HepG2 (cell line): ENCODE measurements at regions not wholly inside any gene's neighbourhood (a gene's known extent, or its start where the extent isn't known, plus 50 kb on each side); places are given as distances from the start of the nearest gene placed in this dataset.

Experiments
- EP300 ChIP-seq, 3 experiments: sonication (generic) in 1 of 3; formaldehyde crosslinking in 1 of 3; IDR thresholded peaks; 2 replicates each; pipeline versions ENCODE4 v1.5.1 to v1.6.1; 2011 to 2020; ENCODE audit warnings: low read depth in 2 of 3, low read length in 2 of 3, borderline replicate concordance in 1 of 3, improper control_type of control experiment in 1 of 3, mild to moderate bottlenecking in 1 of 3, missing genetic modification reagents in 1 of 3, moderate library complexity in 1 of 3
- EZH2 ChIP-seq: conservative IDR thresholded peaks from 2 replicates; pipeline ENCODE4 v1.6.1; 2012; ENCODE audit warnings: mild to moderate bottlenecking, low read depth, low read length, moderate library complexity
- YEATS4 ChIP-seq: sonication (generic); formaldehyde crosslinking; IDR thresholded peaks from 2 replicates; pipeline ENCODE4 v1.4.0; 2020; ENCODE audit warnings: missing genetic modification reagents, borderline replicate concordance
- ZNF263 ChIP-seq: sonication (generic); formaldehyde crosslinking; IDR thresholded peaks from 2 replicates; pipeline ENCODE4 v1.4.0; 2020; ENCODE audit warnings: missing genetic modification reagents
- TF ChIP-seq, protein P1 (sequence below): sonication (generic); formaldehyde crosslinking; IDR thresholded peaks from 2 replicates; pipeline ENCODE4 v1.5.0; 2020; ENCODE audit warnings: missing genetic modification reagents
- TF ChIP-seq, protein P2 (sequence below): sonication (generic); formaldehyde crosslinking; IDR thresholded peaks from 2 replicates; pipeline ENCODE4 v1.5.0; 2020; ENCODE audit warnings: mild to moderate bottlenecking, missing genetic modification reagents, moderate library complexity
- TF ChIP-seq, protein P3 (sequence below): IDR thresholded peaks from 2 replicates; pipeline ENCODE4 v1.6.1; 2016; ENCODE audit warnings: control low read depth
- TF ChIP-seq, protein P4 (sequence below): sonication (generic); formaldehyde crosslinking; IDR thresholded peaks from 2 replicates; pipeline ENCODE4 v1.4.0; 2020; ENCODE audit warnings: low read depth, mild to moderate bottlenecking, missing genetic modification reagents

DNA sequence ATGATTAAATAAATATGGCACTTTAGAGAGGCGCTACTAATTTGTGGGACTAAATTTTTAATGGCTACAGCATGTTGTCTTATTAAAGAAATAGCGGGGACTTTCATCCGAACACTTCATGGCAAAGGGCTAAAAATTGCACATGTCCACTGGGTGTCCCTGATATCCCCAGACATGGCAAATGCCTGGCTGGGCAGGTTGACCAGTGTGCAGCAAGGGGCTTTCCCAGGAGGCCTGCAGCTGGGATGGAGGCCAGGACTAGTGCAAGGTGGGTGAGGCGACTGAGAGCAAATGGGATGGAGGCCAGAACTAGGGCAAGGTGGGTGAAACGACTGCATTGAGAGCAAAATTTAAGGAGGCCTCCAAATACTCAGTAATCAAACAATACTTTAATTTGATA, 167.4 kb upstream of the SMAD3 start:
- TF ChIP-seq, protein P1, sequence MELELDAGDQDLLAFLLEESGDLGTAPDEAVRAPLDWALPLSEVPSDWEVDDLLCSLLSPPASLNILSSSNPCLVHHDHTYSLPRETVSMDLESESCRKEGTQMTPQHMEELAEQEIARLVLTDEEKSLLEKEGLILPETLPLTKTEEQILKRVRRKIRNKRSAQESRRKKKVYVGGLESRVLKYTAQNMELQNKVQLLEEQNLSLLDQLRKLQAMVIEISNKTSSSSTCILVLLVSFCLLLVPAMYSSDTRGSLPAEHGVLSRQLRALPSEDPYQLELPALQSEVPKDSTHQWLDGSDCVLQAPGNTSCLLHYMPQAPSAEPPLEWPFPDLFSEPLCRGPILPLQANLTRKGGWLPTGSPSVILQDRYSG (CRISPR knock-in tag) = no peak
- TF ChIP-seq, protein P2, sequence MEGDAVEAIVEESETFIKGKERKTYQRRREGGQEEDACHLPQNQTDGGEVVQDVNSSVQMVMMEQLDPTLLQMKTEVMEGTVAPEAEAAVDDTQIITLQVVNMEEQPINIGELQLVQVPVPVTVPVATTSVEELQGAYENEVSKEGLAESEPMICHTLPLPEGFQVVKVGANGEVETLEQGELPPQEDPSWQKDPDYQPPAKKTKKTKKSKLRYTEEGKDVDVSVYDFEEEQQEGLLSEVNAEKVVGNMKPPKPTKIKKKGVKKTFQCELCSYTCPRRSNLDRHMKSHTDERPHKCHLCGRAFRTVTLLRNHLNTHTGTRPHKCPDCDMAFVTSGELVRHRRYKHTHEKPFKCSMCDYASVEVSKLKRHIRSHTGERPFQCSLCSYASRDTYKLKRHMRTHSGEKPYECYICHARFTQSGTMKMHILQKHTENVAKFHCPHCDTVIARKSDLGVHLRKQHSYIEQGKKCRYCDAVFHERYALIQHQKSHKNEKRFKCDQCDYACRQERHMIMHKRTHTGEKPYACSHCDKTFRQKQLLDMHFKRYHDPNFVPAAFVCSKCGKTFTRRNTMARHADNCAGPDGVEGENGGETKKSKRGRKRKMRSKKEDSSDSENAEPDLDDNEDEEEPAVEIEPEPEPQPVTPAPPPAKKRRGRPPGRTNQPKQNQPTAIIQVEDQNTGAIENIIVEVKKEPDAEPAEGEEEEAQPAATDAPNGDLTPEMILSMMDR = no peak
- TF ChIP-seq ZNF263 (CRISPR knock-in tag) = no peak
- no peak for TF ChIP-seq YEATS4 (CRISPR knock-in tag)
- TF ChIP-seq, protein P3, sequence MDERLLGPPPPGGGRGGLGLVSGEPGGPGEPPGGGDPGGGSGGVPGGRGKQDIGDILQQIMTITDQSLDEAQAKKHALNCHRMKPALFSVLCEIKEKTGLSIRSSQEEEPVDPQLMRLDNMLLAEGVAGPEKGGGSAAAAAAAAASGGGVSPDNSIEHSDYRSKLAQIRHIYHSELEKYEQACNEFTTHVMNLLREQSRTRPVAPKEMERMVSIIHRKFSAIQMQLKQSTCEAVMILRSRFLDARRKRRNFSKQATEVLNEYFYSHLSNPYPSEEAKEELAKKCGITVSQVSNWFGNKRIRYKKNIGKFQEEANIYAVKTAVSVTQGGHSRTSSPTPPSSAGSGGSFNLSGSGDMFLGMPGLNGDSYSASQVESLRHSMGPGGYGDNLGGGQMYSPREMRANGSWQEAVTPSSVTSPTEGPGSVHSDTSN (CRISPR knock-in tag) = no peak
- no peak for TF ChIP-seq EP300 (IDR thresholded peaks at IDR 0.05; ENCODE audit: low read depth in 2 of 2, low read length in 2 of 2)
- no peak for TF ChIP-seq EP300 (CRISPR knock-in tag; IDR thresholded peaks at IDR 0.05; ENCODE audit: borderline replicate concordance)
- no peak for TF ChIP-seq EZH2
- TF ChIP-seq, protein P4, sequence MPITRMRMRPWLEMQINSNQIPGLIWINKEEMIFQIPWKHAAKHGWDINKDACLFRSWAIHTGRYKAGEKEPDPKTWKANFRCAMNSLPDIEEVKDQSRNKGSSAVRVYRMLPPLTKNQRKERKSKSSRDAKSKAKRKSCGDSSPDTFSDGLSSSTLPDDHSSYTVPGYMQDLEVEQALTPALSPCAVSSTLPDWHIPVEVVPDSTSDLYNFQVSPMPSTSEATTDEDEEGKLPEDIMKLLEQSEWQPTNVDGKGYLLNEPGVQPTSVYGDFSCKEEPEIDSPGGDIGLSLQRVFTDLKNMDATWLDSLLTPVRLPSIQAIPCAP (CRISPR knock-in tag) = no peak
